ENCODE measurements at regions not wholly inside any gene's neighbourhood (a gene's known extent, or its start where the extent isn't known, plus 50 kb on each side); places are given as distances from the start of the nearest gene placed in this dataset.

GRCh38 chr5:176169393-176170063 lies 68.7 kb upstream of the SIMC1 start:
- Mint-ChIP-seq H3K9me3 (ENCODE audit: unreplicated experiment) (no peaks in the 10 kb centered on the region), H3K36me3 (ENCODE audit: unreplicated experiment) (no peaks in the 10 kb centered on the region), H3K4me3 (ENCODE audit: unreplicated experiment) (no peak overlapping the region), H3K4me1 (ENCODE audit: unreplicated experiment) (no peaks in the 10 kb centered on the region), H3K27me3 (ENCODE audit: unreplicated experiment) (peaks cover 38% of the 10 kb centered on the region), H3K27ac (ENCODE audit: unreplicated experiment) (no peak overlapping the region)
- no peak for DNase-seq (ENCODE audit: extremely low spot score, unreplicated experiment)
- no peak for TF ChIP-seq CTCF (IDR thresholded peaks at IDR 0.05)

GRCh38 chr5:176170084-176170483 lies 68.1 kb upstream of the SIMC1 start:
- Mint-ChIP-seq H3K27me3 (ENCODE audit: unreplicated experiment) (peaks cover 34% of the 10 kb centered on the region), H3K4me1 (ENCODE audit: unreplicated experiment) (no peaks in the 10 kb centered on the region), H3K4me3 (ENCODE audit: unreplicated experiment) (no peak overlapping the region), H3K9me3 (ENCODE audit: unreplicated experiment) (no peaks in the 10 kb centered on the region), H3K36me3 (ENCODE audit: unreplicated experiment) (no peaks in the 10 kb centered on the region), H3K27ac (ENCODE audit: unreplicated experiment) (no peak overlapping the region)
- no peak for TF ChIP-seq CTCF (IDR thresholded peaks at IDR 0.05)
- DNase-seq (ENCODE audit: extremely low spot score, unreplicated experiment), result peak; percentile 62

- Mint-ChIP-seq H3K36me3 (ENCODE audit: unreplicated experiment) (no peaks in the 10 kb centered on the region), H3K27ac (ENCODE audit: unreplicated experiment) (no peak overlapping the region), H3K9me3 (ENCODE audit: unreplicated experiment) (no peaks in the 10 kb centered on the region), H3K27me3 (ENCODE audit: unreplicated experiment) (peaks cover 28% of the 10 kb centered on the region), H3K4me3 (ENCODE audit: unreplicated experiment) (no peak overlapping the region), H3K4me1 (ENCODE audit: unreplicated experiment) (no peaks in the 10 kb centered on the region)
- TF ChIP-seq CTCF (IDR thresholded peaks at IDR 0.05), result no peak
- peak; percentile 60 for DNase-seq (ENCODE audit: extremely low spot score, unreplicated experiment)
Observed at GRCh38 chr5:176171171-176171760, 67.0 kb upstream of the SIMC1 start.

- no peak for DNase-seq (ENCODE audit: extremely low spot score, unreplicated experiment)
- Mint-ChIP-seq H3K4me1 (ENCODE audit: unreplicated experiment) (no peaks in the 10 kb centered on the region), H3K27me3 (ENCODE audit: unreplicated experiment) (peaks cover 22% of the 10 kb centered on the region), H3K4me3 (ENCODE audit: unreplicated experiment) (no peak overlapping the region), H3K9me3 (ENCODE audit: unreplicated experiment) (no peaks in the 10 kb centered on the region), H3K36me3 (ENCODE audit: unreplicated experiment) (no peaks in the 10 kb centered on the region), H3K27ac (ENCODE audit: unreplicated experiment) (no peak overlapping the region)
- no peak for TF ChIP-seq CTCF (IDR thresholded peaks at IDR 0.05)
Observed at GRCh38 chr5:176172246-176172645, 66.0 kb upstream of the SIMC1 start.

- Mint-ChIP-seq H3K27me3 (ENCODE audit: unreplicated experiment) (peaks cover 13% of the 10 kb centered on the region), H3K27ac (ENCODE audit: unreplicated experiment) (no peak overlapping the region), H3K36me3 (ENCODE audit: unreplicated experiment) (no peaks in the 10 kb centered on the region), H3K9me3 (ENCODE audit: unreplicated experiment) (peaks cover 3% of the 10 kb centered on the region), H3K4me1 (ENCODE audit: unreplicated experiment) (no peaks in the 10 kb centered on the region), H3K4me3 (ENCODE audit: unreplicated experiment) (no peak overlapping the region)
- TF ChIP-seq CTCF (IDR thresholded peaks at IDR 0.05), result no peak
- DNase-seq (ENCODE audit: extremely low spot score, unreplicated experiment), result peak; percentile 82
Observed at GRCh38 chr5:176173647-176174046, 64.6 kb upstream of the SIMC1 start.
